Right ventricle myocardium inferior (tissue), 1 donor: ENCODE measurements at regions not wholly inside any gene's neighbourhood (a gene's known extent, or its start where the extent isn't known, plus 50 kb on each side); places are given as distances from the start of the nearest gene placed in this dataset.

ENCODE experiments used
- ATAC-seq: fragments of 200-7000 bp; cut with Tn5 transposase; one replicate; pipeline ENCODE4 v1.9.1; 2020; ENCODE audit warnings: mild to moderate bottlenecking, moderate library complexity
- DNase-seq: peaks from one replicate; pipeline ENCODE4 v3.0.0; 2021; ENCODE audit errors: missing footprints
- intact Hi-C: fragments of 100-400 bp; cut with DNase I; formaldehyde crosslinking; loops from one replicate; pipeline ENCODE4 v1.11.0; 2022
- donor health status: DM: no; HTN: yes; CAD: no; lungs with severe emphysema.

DNA sequence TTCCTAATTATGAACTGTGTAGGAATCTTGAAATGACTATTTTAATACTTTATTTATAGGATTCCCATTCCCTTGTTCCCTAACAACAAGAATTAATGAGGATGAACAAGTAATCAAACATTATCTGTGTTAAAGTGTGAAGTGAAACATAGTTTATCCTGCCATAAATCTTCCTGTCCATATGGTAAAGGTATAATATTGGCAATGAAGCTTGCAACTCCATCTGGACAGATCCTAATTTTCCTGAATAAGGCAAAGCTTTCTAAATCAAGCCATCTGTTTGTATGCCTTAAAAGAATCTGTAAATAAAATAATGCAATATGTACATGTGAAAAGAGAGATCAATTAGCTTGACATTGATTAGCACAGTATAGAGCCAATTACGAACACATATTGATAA, 529.0 kb downstream of the ANKRD7 start:
- intact Hi-C loops = no loop called here
- ATAC-seq (no peak), DNase-seq (no peak)

DNA sequence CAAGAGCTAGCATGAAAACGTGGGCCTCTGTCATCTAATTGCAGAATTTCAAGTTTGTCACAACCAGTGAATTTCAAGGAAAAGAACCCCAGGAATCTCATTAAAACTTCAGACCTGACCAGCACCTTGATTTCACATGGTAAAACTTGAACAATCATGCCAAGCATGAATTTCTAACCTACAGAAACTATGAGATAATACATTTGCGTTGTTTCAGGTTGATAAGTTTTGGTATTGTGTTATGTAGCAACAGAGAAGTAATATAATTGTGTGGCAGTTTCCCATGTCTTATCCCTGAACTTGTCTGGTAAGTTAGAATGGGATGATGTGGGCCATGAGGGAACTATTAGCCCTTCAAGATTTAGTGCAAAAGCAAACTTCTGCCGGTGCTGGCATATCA, 530.1 kb downstream of the ANKRD7 start:
- no peak for ATAC-seq
- intact Hi-C loops = no loop called here
- DNase-seq = no peak

DNA sequence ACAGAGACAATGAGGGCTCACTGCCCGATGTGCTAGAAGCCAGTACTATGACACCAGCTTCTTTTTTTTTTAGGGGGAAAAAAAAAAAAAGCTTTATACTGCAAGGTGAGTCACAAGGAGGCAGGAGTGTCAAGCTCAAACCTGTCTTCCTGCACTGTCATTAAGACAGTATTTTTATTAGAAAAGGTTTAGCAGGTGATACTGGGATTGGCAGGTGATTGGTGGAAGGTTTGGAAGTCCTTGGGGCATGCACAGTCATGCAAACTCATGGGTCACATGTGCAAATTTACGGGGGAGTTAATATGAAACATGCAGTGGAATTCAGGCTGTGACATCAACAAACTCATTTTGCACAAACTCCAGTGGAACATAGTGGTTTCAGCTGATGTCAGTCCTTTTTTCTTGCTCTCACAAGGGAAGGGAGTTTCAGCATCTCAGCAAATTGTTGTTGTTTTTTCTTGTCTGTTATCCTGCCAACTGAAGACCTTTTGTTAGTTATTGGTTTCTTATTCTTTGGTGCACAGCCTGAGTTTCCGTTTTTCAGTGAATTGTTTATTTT, 530.6 kb downstream of the ANKRD7 start:
- intact Hi-C loops = no loop called here
- no peak for DNase-seq
- no peak for ATAC-seq

DNA sequence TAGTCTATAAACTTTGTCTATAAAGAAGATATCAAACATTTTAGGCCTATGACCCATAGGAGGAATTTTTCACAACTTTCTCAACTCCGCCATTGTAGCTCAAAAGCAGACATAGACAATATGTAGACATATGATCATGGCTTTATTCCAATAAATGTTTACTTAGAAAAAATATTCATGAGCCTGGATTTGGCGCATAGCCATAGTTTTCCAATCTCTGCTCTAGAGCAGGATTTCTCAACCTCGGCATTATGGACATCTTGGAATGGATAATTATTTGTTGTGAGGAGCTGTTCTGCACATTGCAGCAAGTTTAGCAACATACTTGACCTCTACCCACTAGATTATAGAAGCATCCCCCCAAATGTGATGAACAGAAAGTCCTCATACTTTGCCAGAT, 532.6 kb downstream of the ANKRD7 start:
- DNase-seq = no peak
- intact Hi-C loops = no loop called here
- ATAC-seq = no peak

DNA sequence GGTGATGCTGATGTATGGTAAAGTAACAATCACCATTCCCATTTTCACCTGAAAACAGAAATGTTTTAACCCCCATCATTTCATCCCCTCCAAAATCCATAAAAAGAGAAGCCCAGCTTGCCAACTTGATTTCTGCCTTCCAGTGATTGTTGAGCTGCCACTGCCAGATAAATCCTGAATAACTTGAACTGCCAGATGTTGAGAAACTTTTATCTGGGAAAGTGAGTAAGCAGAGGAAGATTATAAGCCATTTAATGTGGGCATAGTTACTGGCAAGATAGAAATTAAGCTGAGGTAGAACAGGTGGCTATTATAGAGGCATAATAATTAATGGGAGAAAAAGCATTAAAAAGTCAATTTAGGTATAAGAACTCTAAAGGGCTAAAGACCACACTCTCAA, 534.1 kb downstream of the ANKRD7 start:
- ATAC-seq = no peak
- intact Hi-C loops = no loop called here
- DNase-seq = no peak

DNA sequence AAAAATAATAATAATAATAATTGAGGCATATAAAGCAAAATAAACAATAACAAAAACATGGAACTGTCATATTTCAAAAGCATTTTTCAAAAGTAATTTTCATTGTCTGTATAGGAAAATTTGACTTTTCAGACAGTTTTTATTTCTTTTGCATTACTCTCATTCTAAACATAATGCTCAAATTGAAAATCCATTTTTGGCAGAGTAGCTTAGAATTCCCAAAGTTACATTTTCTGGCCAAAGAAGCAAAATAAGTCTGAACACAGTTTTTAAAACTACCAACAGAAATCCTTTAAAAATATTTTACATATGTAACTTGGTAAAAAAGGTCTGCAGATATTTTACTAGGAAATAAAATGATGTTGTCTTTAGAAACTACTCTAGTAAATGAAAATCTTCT, 535.4 kb downstream of the ANKRD7 start:
- no peak for ATAC-seq
- intact Hi-C loops = no loop called here
- DNase-seq = no peak

DNA sequence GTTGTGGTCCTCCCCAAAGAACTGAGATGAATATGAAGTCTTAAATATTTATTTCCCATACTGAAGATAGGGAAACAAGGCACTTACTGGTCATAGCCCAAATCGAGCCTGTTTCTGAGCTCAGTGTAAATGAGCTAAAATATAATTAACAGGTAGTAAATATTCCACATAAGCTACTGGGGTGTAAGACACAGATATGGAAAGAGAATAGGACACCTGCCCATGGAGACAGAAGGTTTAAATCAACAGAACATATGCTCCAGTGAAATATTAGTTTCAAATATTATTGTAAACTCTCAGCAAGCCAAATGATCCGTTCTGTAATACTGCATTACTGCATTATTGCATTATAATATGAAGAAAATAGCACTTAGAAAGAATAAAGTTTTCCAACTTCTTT, 537.9 kb downstream of the ANKRD7 start:
- ATAC-seq = no peak
- no peak for DNase-seq
- intact Hi-C loops = no loop called here

DNA sequence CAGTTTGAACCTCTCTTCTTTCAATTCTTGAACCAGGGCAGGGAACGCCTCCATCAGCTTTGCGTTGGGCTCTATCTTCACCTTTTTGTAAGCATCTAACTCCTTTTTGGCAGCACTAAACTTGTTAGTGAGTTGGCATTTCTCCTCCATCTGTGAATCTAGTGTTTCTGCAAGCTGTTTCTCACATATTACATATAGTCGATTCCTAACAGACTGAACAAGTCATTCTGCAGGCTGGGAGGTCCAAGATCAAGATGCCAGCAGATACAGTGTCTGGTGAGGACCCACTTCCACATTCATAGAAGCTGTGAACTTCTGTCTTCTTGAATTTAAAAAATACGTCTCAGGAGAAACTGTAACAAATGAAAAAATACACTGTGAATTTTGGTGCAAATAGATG, 539.7 kb downstream of the ANKRD7 start:
- ATAC-seq = no peak
- intact Hi-C loops = no loop called here
- DNase-seq = no peak

DNA sequence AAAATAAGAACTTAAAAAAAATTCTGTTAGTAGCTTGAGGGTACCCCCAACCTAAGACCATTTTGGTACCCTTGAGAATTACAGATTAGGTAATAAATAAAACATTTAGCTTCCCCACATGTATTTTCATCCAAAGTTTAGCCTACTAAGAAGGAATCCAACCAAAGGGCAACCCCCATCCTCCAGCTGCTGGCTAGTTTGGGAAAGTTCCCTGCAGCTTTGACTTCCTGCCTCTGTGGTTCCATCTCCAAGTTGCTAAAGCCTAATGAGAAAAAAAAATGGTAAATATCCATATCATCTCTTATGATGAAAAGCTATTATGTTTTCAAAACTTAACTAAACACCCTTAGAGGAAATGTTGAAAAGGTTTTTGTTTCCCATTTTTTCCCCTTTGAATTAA, 547.2 kb downstream of the ANKRD7 start:
- intact Hi-C loops = no loop called here
- DNase-seq = no peak
- no peak for ATAC-seq

DNA sequence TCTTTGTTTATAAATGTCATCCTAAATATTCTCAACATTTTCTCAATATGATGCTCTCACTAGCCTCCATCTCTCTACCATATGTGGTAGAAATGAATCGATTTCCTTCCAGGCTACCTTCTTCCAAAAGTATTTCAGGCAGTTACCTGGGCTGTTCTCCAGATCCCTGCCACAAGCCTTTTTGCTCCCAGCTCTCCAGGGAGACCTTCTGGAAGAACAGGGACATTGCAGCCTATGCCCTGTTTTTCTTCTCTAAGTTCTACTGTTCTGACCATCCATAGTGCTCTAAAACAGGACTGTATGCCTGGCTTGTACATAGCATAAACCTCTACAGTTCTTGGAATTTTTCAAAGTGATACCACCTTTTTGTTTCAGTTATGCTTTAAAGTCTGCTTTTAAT, 552.8 kb downstream of the ANKRD7 start:
- intact Hi-C loops = no loop called here
- ATAC-seq = no peak

DNA sequence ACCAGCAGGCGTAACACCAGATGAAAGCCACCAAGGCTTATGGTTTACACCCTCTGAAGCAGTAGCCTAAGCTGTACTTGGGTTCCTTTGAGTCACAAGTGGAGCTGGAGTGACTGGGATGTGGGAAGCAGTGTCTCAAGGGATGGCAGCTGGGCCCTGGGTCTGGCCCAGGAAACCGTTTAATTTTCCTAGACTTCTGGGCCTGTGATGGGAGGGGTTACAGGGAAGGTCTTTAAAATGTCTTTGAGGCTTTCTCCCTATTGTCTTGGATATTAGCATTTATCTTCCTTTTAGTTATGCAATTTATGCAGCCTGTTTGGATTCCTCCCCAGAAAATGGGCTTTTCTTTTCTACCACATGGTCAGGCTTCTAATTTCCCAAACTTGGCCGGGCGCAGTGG, 568.2 kb downstream of the ANKRD7 start:
- DNase-seq (no peak), ATAC-seq (no peak)
- intact Hi-C loops = no loop called here

More for the DNA sequence above, 552.8 kb downstream of the ANKRD7 start:
- DNase-seq = no peak

DNA sequence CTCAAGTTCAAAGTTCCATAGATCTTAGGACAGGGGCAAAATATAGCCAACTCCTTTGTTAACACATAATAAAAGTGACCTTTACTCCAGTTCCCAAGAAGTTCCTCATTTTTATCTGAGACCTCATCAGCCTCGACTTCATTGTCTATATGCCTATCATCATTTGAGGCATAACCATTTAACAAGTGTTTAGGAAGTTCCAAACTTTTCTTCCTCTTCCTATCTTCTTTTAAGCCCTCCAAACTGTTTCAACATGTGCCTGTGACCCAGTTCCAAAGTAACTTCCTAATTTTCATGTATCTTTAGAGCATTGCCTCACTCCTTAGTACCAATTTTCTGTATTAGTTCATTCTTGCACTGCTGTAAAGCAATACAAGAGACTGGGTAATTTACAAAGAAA, 569.1 kb downstream of the ANKRD7 start:
- ATAC-seq = no peak
- intact Hi-C loops = no loop called here
- no peak for DNase-seq

DNA sequence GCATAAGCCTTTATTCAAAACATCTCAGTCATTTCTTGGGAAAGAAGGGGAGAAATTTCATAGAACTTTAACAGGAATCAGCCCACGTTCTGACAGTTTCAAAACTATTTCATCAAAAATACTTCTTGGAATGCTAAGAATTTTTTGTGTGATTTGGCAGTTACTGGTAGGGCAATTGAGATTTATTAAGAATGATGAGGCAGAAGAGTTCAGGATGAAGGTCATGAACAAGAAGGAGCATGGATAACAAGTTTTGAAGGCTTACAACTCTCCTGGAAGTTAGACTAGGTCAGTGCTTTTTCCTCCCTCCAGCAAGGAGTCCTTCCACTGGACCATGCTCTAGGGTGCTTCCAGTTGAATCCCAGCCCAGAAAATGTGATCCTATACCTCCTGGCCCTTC, 569.9 kb downstream of the ANKRD7 start:
- DNase-seq = no peak
- intact Hi-C loops = no loop called here
- no peak for ATAC-seq

DNA sequence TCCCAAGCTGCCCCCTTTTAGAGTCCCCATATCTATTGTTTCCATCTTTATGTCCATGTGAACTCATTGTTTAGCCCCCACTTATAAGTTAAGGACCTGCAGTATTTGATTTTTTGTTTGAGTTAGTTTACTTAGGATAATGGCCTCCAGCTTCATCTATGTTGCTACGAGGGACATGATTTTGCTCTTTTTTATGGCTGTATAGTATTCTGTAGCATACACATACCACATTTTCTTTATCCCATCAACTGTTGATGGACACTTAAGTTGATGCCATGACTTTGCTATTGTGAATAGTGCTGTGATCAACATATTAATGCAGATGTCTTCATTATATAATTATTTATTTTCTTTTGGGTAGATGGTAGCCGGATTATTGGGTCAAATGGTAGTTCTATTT, 576.9 kb downstream of the ANKRD7 start:
- no peak for ATAC-seq
- no peak for DNase-seq
- intact Hi-C loops = no loop called here

DNA sequence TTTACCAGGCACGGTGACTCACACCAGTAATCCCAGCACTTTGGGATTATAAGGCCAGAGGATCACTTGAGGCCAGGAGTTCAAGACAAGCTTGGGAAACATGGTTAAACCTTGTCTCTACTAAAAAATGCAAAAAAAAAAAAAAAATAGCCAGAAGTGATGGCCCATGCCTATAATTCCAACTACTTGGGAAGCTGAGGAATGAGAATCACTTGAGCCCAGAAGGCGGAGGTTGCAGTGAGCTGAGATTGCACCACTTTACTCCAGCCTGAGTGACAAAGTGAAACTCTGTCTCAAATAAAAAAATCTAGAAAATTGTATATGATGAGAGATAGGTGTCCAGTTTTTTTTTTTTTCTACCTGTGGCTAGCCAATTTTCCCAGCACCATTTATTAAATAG, 578.2 kb downstream of the ANKRD7 start:
- no peak for ATAC-seq
- intact Hi-C loops = no loop called here
- DNase-seq = no peak

DNA sequence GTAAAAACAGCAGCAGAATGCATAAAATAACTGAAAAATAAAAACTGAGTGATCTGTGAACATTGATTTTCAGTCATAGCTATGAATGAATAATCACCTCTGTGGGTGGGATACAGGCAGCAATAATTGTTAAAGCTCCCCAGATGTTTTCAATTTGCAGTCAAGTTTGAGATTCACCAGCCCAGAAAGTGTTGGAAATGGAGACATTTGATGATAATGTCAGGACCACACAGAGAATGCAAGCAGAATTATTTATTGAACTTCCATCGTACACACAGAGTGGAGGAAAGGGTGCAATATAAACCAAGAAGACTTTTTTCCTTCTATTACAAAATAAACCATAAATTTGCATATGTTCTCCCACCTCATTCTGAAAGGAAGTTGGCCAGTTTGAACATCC, 601.7 kb downstream of the ANKRD7 start:
- intact Hi-C loops = no loop called here
- DNase-seq (no peak), ATAC-seq (no peak)

DNA sequence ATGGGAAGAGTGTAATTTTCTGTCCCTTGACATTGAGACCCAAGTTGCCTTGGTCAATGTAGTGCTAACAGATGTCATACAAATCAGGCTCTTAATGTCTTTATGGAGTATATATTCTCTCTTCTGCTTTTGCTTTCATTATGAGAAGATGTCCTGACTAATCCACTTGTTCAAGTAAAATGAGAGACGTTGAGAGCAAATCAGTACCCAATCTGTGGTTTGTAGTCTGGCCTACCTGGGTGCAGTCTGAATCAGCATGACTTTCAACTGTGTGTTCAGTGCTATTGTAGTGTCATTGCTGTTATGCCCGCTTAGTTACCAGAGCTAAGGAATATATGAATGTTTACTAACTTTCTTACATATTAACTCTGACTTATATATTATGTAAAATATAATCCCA, 612.4 kb downstream of the ANKRD7 start:
- no peak for DNase-seq
- intact Hi-C loops = no loop called here
- ATAC-seq = no peak

DNA sequence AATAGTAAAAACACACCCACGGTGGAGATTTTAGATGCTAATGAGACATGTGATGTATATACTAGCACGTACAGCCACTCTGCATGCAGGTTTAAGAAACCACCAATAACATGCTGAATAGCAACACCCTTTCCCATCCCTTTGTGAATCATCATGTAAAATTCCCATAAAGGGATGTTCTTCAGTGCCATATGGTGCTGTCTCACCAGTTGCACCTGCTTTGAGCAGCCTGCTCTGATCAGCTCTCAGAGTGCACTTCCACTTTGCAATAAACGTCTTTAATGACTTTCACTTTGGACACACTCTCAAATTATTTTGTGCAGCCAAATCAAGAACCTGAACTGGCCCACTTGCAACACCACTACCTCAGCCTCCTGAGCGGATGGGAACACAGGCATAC, 615.0 kb downstream of the ANKRD7 start:
- ATAC-seq (no peak), DNase-seq (no peak)
- intact Hi-C loops = no loop called here

DNA sequence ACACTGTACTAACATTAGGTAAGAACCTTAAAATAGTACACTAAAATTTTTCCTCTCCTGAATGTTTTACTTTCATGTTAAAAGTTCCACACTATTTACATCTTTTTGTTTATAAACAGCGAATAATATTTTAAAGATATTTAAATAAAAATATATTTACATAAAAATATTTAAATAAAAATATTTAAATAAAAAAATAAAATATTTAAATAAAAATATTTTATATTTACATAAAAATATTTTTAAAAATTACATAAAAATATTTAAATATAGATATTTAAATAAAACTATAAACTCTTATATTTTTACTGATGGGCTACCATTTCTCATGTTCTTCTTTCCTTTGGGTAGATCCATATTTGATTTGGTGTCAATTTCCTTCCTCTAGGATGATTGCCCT, 619.0 kb downstream of the ANKRD7 start:
- intact Hi-C loops = no loop called here
- no peak for DNase-seq
- no peak for ATAC-seq

DNA sequence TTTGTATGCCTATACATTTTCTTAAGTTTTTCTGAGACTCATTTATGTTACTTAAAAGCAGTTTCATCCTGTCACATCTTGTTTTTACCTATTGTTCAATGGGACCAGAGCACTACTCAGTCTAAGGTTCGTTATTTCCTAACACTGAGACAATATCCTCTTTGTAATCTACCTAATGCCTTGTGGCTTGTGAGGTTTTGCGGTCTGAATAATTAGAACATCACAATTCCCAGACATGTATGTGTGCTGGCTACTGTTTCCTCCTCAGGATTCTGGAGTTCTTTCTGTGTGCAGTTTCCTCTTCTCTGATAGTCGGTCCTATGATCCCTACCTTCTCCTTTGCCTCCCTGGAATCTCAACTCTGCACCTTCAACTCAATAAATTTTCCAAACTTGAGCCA, 620.2 kb downstream of the ANKRD7 start:
- no peak for ATAC-seq
- intact Hi-C loops = no loop called here
- DNase-seq = no peak

DNA sequence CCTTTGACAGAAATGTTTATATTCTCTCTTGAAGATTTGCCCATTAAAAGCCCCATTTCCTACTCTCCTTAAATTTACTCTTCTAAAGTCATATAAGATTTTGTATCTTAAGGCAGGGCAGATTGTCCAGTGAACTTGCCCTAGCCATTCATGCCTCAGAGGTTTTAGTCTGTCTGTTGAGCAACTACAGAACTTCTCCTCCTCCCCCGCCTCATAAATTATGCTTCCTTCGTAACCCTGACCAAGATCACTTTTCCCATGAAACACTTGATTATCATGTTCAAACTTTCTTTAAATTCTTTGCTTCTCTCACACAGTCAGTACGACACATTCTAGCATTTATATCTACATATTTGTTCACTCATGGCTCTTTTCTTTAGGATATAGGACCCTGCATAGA, 621.3 kb downstream of the ANKRD7 start:
- DNase-seq (no peak), ATAC-seq (no peak)
- intact Hi-C loops = no loop called here

DNA sequence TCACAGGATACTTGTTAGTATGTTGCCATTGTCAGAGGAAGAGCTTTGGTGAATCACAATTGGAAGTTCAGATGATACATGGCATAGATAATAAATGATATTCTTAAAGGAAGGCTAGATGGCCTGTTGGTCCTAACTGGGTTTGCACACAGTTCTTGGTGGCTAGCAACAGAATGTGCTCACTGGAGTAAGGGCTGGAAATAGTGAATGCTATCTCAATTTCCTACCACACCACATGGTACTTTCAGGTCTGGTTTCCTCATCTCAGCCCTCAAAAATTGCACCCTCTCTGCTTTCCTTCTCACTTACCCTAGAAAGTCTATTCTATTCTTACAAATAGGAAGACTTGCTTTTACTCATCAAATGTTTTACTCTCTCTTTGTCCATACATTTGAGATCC, 622.5 kb downstream of the ANKRD7 start:
- ATAC-seq = no peak
- intact Hi-C loops = no loop called here
- no peak for DNase-seq
